ENCODE measurements at regions not wholly inside any gene's neighbourhood (a gene's known extent, or its start where the extent isn't known, plus 50 kb on each side); places are given as distances from the start of the nearest gene placed in this dataset.
"Not testable (repeated sequence)": the region's sequence is repeated elsewhere in the genome, so short reads cannot be mapped to it uniquely, and the experiment has no call there.

DNA sequence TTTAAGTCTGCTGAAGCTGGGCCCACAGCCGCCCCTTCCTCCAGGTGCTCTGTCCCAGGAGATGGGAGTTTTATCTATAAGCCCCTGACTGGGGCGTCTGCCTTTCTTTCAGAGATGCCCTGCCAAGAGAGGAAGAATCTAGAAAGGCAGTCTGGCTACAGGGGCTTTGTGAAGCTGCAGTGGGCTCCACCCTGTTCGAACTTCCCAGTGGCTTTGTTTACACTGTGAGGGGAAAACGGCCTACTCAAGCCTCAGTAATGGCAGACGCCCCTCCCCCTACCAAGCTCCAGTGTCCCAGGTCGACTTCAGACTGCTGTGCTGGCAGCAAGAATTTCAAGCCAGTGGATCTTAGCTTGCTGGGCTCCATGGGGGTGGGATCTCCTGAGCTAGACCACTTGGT, 435.3 kb downstream of the RMST start:
- TF ChIP-seq TCF7 (IDR thresholded peaks at IDR 0.05; ENCODE audit: borderline replicate concordance); YY1 (IDR thresholded peaks at IDR 0.05; ENCODE audit: low read depth, low read length); SUZ12 (IDR thresholded peaks at IDR 0.05; ENCODE audit: unreplicated experiment): not testable (repeated sequence)
